Fibroblast of lung (primary cell): ENCODE measurements at regions not wholly inside any gene's neighbourhood (a gene's known extent, or its start where the extent isn't known, plus 50 kb on each side); places are given as distances from the start of the nearest gene placed in this dataset.
A peak's percentile ranks its signal among the peaks of the same experiment; 100 is the strongest.

Source experiments
- DNase-seq, 2 donors: peaks; one replicate each; pipeline versions ENCODE4 v3.0.0 to v3.0.0-alpha.2; 2010; ENCODE audit warnings: low read depth in 2 of 2
- H2AFZ ChIP-seq: 2 replicates; pipeline ENCODE4 v1.5.1; 2012; ENCODE audit warnings: low read length, control low read depth, inconsistent platforms
- H3K27ac ChIP-seq: 2 replicates; pipeline ENCODE4 v1.5.1; 2011; ENCODE audit warnings: low read length, control low read depth; ENCODE audit not compliant: insufficient read depth
- H3K27me3 ChIP-seq: 2 replicates; pipeline ENCODE4 v1.5.1; 2011; ENCODE audit warnings: mild to moderate bottlenecking, low read length; ENCODE audit not compliant: control insufficient read depth, insufficient read depth
- H3K36me3 ChIP-seq: 2 replicates; pipeline ENCODE4 v1.5.1; 2011; ENCODE audit warnings: low read length; ENCODE audit not compliant: control insufficient read depth, insufficient read depth
- H3K4me1 ChIP-seq: 2 replicates; pipeline ENCODE4 v1.5.1; 2011; ENCODE audit warnings: low read length; ENCODE audit not compliant: control insufficient read depth, insufficient read depth; ENCODE audit errors: extremely low read depth
- H3K4me2 ChIP-seq: 2 replicates; pipeline ENCODE4 v1.5.1; 2011; ENCODE audit warnings: low read length, control low read depth; ENCODE audit not compliant: insufficient read depth; ENCODE audit errors: extremely low read depth
- H3K4me3 ChIP-seq, 4 experiments: fragments of 200-600 bp in 1 of 4; sonication (generic) in 1 of 4; replicated peaks in 1 of 4; 2 replicates each; pipeline ENCODE4 v1.5.1; 2011 to 2016; ENCODE audit warnings: low read length in 4 of 4, low read depth in 3 of 4, mild to moderate bottlenecking in 3 of 4, control low read depth in 2 of 4, inconsistent platforms in 1 of 4, mixed read lengths in 1 of 4; ENCODE audit not compliant: insufficient read depth in 1 of 4; ENCODE audit errors: control extremely low read depth in 1 of 4
- H3K79me2 ChIP-seq: 2 replicates; pipeline ENCODE4 v1.5.1; 2012; ENCODE audit warnings: mild to moderate bottlenecking, low read length, inconsistent platforms; ENCODE audit not compliant: control insufficient read depth, insufficient read depth
- H3K9ac ChIP-seq: 2 replicates; pipeline ENCODE4 v1.5.1; 2011; ENCODE audit warnings: mild to moderate bottlenecking, low read length, control low read depth; ENCODE audit not compliant: insufficient read depth
- H3K9me3 ChIP-seq: 2 replicates; pipeline ENCODE4 v1.5.1; 2012; ENCODE audit warnings: low read depth, low read length; ENCODE audit not compliant: control insufficient read depth, insufficient read depth
- H4K20me1 ChIP-seq: 2 replicates; pipeline ENCODE4 v1.5.1; 2011; ENCODE audit warnings: low read length; ENCODE audit not compliant: control insufficient read depth, insufficient read depth; ENCODE audit errors: extremely low read depth
- EZH2 ChIP-seq: IDR thresholded peaks from 2 replicates; pipeline ENCODE4 v1.5.1; 2012; ENCODE audit warnings: low read length, control low read depth, mild to moderate bottlenecking; ENCODE audit errors: missing control alignments
- TF ChIP-seq, protein P1 (sequence below), 2 donors: IDR thresholded peaks in 1 of 2; conservative IDR thresholded peaks in 1 of 2; 1 replicate in 1 of 2; 2 replicates in 1 of 2; pipeline ENCODE4 v1.5.1; 2011 to 2012; ENCODE audit warnings: low read length in 2 of 2, control low read depth in 1 of 2, inconsistent platforms in 1 of 2, low read depth in 1 of 2, mild to moderate bottlenecking in 1 of 2

DNA sequence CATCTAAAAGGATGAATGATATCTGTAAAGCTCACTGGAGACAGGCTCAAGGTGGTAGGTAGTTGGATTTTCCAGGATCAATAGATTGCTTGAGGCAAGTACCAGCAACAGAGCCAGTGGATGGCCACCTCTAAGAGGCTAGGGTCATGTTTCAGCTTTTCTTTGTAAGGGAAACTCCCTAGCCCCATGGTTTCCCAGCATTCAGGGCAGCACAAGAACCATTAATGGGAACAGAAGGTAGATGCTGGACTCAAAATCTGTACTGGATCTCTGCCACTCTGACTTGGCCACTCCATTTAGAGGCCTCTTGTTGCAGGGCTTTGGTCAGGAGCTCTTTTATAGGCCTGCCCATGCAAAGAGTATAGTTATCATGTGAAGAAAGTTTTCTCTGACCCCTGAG lies 76.1 kb upstream of the DYRK2 start:
- Histone ChIP-seq H3K36me3 (no peaks in the 10 kb centered on the region), H3K9ac (no peak overlapping the region), H2AFZ (no peak overlapping the region), H3K9me3 (no peaks in the 10 kb centered on the region), H3K79me2 (no peaks in the 10 kb centered on the region), H3K4me1 (no peaks in the 10 kb centered on the region), H3K27me3 (no peaks in the 10 kb centered on the region), H4K20me1 (no peaks in the 10 kb centered on the region), H3K27ac (no peak overlapping the region), H3K4me2 (no peak overlapping the region), H3K4me3 (no peak overlapping the region)
- no peak for DNase-seq
- TF ChIP-seq EZH2, result no peak
- TF ChIP-seq, protein P1, sequence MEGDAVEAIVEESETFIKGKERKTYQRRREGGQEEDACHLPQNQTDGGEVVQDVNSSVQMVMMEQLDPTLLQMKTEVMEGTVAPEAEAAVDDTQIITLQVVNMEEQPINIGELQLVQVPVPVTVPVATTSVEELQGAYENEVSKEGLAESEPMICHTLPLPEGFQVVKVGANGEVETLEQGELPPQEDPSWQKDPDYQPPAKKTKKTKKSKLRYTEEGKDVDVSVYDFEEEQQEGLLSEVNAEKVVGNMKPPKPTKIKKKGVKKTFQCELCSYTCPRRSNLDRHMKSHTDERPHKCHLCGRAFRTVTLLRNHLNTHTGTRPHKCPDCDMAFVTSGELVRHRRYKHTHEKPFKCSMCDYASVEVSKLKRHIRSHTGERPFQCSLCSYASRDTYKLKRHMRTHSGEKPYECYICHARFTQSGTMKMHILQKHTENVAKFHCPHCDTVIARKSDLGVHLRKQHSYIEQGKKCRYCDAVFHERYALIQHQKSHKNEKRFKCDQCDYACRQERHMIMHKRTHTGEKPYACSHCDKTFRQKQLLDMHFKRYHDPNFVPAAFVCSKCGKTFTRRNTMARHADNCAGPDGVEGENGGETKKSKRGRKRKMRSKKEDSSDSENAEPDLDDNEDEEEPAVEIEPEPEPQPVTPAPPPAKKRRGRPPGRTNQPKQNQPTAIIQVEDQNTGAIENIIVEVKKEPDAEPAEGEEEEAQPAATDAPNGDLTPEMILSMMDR (conservative IDR thresholded peaks at IDR 0.05 in 1 of 2, IDR thresholded peaks at IDR 0.05 in 1 of 2; ENCODE audit: low read depth in 1 of 2, low read length in 2 of 2), result no peak

DNA sequence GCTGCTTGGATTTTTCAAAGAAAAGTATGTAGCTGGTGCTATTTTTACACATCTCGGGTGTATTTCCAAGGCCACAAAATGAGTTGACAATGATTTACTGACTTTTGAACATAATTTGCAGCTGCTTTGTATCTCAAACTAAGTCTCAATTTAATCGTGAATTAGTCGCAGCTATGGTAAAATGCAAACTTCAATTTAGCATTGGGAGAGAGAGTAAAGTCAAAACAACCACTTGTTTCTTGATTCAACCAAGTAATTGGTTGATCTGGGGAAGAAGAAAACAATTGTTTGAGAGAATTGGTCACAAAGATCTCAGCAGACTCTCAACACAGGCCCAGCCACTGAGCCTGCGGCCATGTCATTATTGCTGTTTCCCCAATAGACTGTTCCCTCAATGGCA lies 75.0 kb upstream of the DYRK2 start:
- TF ChIP-seq, protein P1 (conservative IDR thresholded peaks at IDR 0.05 in 1 of 2, IDR thresholded peaks at IDR 0.05 in 1 of 2; ENCODE audit: low read depth in 1 of 2, low read length in 2 of 2), result no peak

DNA sequence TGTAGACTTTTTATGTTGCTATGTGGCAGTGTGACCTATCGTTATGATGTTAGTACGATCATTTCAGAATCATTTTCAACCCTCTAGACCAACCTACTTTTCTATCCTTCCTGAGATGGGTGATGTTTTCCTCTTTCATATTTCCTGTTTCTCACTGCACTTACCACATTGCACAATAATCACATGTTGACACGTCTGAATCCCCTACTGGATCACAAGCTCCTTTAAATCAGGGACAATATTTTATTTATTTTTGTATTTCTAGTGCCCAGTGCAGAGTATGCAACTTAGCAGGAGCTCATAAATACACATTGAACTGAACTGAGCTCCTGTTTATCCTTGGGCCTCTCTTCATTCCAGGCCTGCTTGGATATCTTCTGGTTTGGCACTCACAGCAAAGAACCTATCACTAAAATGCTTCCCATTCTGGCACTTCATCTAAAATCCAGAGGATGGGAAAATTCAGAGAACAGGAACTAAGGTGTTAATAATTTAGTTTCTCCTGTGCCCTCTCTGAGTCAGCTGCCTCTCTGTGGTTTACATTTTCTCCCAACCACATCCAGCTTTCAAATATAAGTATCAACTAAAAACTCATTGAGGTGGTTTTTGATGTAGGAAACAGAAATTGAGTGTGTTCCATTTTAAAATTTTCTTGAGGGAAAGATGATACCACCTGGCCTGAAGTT lies 69.4 kb upstream of the DYRK2 start:
- Histone ChIP-seq H3K27ac (no peak overlapping the region), H3K4me3 (no peak overlapping the region), H3K4me1 (no peaks in the 10 kb centered on the region), H4K20me1 (no peaks in the 10 kb centered on the region), H3K9ac (no peak overlapping the region), H3K36me3 (no peaks in the 10 kb centered on the region), H2AFZ (no peak overlapping the region), H3K27me3 (no peaks in the 10 kb centered on the region), H3K79me2 (no peaks in the 10 kb centered on the region), H3K9me3 (no peaks in the 10 kb centered on the region), H3K4me2 (no peak overlapping the region)
- peak in 1 of 2 donors; percentile 51 for DNase-seq
- TF ChIP-seq EZH2, result no peak
- TF ChIP-seq, protein P1 (conservative IDR thresholded peaks at IDR 0.05 in 1 of 2, IDR thresholded peaks at IDR 0.05 in 1 of 2; ENCODE audit: low read depth in 1 of 2, low read length in 2 of 2), result no peak

More for the DNA sequence above, 75.0 kb upstream of the DYRK2 start:
- no peaks in the 10 kb centered on the region for H3K36me3 ChIP-seq
- H3K4me1 ChIP-seq, result no peaks in the 10 kb centered on the region
- H3K79me2 ChIP-seq, result no peaks in the 10 kb centered on the region
- H3K9me3 ChIP-seq, result no peaks in the 10 kb centered on the region
- H2AFZ ChIP-seq, result no peak overlapping the region
- H4K20me1 ChIP-seq, result no peaks in the 10 kb centered on the region
- H3K27ac ChIP-seq, result no peak overlapping the region
- H3K4me3 ChIP-seq, result no peak overlapping the region
- H3K4me2 ChIP-seq, result no peak overlapping the region
- no peak overlapping the region for H3K9ac ChIP-seq
- DNase-seq, result no peak
- H3K27me3 ChIP-seq, result no peaks in the 10 kb centered on the region
